GM18508 (cell line): ENCODE measurements at regions not wholly inside any gene's neighbourhood (a gene's known extent, or its start where the extent isn't known, plus 50 kb on each side); places are given as distances from the start of the nearest gene placed in this dataset.

ENCODE experiments used
- ATAC-seq: cut with Tn5 transposase; IDR thresholded peaks from one replicate; pipeline ENCODE4 v1.9.1; 2021; ENCODE audit warnings: moderate number of reproducible peaks; ENCODE audit not compliant: insufficient read depth, unreplicated experiment

- no peak for ATAC-seq
Measured at GRCh38 chr16:85302018-85302847, 190.0 kb upstream of the CIBAR2 start.

DNA sequence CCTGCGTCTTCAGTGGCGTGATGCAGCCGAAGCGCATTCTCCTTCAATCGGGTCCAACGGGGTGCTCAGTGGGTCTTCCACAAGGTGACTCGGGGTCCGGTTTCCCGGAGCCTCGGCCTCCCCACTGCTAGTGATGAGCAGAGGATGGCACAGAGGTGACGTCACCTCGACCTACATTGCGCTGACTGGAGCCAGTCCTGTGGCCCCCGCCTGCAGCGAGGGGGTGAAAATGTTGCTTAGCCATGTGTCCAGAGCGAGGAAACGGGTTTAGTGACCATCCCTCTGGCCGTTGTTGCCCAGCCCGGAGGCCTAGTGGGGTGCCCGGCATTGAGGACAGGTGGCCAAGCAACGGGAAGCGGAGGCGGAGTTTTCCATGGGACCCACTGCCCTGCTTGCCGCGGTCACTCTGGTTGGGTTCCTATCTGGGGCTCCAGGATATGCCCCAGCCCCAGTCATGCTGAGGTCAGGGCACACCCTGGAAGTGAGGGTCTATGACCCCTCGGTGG is 190.6 kb upstream of the CIBAR2 start:
- ATAC-seq = no peak

DNA sequence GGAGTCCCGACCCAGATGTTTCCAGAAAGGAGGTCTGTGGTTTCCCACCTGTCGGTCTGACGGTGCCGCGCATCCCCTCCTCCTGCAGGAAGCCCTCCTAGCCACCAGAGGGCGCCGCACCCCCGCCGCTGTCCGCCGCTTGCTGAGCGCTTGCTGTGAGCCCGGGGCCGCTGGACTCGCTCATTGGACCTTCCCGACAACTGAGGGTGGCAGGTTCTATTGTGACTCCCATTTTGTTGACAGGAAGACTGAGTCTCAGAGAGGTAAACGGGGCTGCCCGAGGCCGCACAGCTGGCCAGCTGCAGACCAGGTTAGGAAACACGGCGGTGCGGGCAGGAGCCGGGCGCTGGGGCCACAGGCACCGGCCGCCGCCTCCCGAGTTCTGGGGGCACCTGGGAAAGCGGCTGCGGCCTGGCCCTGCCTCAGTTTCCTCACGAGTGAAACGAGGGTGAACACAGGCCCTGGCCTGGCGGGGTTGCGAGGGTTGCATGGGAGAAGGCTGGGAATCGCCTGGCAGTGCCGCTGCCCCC is 191.1 kb upstream of the CIBAR2 start:
- no peak for ATAC-seq

GRCh38 chr16:85304337-85304736 is 192.1 kb upstream of the CIBAR2 start:
- no peak for ATAC-seq

GRCh38 chr16:85306071-85306792 is 194.0 kb upstream of the CIBAR2 start:
- ATAC-seq = no peak

- ATAC-seq = no peak
Measured at GRCh38 chr16:85306793-85307551, 194.7 kb upstream of the CIBAR2 start.

DNA sequence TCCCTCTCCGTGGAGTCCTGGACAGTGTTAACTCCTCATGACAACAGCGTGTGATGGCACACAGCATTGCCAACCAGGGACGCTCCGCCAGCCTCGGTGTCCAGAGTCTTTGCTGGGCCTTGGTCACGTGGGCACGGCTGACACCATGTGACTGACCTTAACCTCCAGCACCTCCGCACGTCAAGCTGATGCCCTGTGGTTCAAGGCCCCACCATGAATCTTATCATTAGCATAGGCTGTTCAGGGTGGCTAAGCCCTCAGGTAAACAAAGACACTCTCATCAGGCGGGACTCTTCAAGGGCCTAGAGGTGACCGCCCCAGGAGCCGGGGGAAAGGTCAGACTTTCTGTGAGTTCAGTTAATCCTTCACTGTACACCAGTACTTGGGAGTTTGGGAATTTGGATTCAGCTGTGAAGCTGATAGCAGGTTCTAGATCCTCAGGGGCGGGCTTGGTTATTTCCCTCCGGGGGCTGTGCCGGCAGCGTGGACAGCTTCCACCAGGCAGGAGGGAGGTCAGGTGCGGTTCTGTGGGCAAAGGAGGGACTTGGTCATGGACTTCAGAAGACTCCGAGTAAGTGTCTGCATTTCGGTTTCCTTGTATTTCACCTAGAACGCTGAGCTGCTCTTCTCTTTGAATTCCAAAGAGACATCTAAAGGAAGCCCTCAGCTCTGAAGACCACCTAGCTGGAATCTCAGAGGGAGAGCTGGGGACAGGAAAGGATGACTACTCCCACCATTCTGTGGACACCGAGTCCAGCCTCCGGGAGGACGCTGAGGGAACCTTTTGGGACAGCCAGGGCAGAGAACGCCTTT is 195.5 kb upstream of the CIBAR2 start:
- no peak for ATAC-seq

- ATAC-seq = no peak
Measured at GRCh38 chr16:85308611-85309540, 196.6 kb upstream of the CIBAR2 start.

- ATAC-seq = no peak
Measured at GRCh38 chr16:85309656-85310587, 197.7 kb upstream of the CIBAR2 start.

DNA sequence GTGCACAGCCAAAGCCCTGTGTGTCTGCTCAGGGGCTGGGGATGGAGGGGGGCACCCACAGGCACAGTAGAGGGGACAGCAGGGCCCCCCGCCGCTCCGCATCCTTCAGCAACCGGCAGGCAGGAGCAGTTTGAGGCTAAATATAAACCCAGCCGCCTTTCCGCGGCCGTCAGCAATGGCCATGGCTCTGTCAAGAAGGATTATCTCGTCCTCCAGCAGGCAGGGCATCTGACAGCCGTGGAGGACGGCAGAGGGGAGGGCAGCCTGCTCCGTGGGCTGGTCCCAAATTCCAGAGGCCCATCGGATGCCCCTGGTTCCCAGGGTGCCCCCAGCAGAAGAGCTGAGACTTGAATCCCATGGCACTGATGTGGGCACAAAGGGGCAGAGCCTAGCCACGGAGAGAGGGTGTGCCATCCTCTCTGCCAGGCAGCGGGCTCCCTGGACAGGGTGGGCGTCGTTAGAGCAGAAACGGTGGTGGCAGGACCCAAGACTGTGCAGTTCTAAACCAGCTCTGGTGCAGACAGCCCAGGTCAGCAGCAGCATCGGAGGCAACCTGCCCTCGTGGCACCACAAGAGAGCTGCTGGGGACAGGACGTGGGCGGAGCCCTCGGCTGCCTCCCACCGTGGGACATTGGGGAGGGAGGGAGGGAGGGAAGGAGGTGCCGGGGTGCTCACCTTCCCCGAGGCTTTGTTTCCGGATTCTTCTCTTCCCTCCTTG is 198.8 kb upstream of the CIBAR2 start:
- ATAC-seq = no peak

- ATAC-seq = no peak
Measured at GRCh38 chr16:85311741-85312140, 199.5 kb upstream of the CIBAR2 start.

- ATAC-seq = no peak
Measured at GRCh38 chr16:85312174-85312573, 199.9 kb upstream of the CIBAR2 start.

DNA sequence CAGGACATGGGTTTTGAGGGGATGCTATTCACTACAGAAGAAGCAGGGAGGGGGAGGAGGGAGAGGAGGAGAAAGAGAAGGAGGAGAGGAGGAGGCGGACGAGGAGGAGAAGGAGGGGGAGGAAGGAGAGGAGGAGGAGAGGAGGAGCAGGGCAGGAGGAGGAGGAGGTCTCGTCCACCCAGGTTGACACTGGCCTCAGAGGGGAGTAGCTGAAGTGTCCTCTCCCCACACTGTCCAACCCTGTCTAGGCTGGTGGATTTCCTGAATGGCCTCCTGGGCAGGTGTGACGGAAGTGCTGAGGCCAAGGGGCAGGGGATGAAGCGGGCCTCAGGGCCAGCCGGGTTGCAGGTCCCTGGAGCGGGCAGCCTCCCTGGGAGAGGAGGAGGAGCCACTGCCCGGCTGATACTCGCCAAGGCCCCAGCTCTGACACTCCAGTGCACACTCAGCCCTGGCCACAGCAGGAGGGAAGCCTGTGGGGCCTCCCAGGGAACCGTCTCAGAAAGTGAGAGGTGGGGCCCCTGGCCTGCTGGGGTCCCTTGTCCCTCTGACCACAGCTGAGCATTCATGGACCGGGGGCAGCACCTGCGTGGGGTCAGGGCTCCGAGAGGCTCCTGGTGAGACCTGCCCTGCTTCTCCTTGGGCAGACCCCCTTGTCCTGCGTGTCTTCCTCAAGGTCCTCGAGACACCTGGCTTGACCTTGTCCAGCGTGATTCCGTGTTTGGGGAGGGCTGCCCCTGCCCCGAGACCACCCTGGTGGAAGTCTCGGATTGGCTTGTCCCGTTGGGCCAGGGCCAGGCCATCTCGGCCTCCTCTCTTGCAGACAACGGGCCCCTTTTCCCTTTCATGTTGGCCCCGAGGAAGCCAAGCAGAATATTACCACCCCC is 200.6 kb upstream of the CIBAR2 start:
- ATAC-seq = no peak

- ATAC-seq = no peak
Measured at GRCh38 chr16:85313526-85314301, 201.4 kb upstream of the CIBAR2 start.

DNA sequence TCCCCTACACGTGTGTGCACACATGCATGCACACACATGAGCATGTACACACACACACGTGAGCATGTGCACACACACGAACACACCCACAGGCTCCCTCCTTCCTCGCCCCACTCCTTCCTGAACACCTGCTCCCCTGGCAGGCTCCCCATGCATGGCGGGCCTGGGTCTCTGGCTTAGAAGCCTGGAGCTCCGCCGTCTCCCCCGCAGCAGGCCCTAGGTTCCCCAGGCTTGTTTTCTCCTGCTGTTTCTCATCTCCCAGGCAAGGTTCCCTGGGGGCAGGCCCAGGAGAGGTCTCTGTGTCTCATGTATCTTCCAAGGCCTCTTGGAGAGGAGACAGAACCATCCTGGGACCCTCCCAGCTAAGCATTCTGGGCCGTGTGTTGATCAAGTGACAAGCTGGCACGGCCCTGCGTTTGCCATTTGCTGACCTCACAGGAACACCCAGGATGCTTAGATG is 202.3 kb upstream of the CIBAR2 start:
- ATAC-seq = no peak
